GM12872 (cell line): ENCODE measurements at regions not wholly inside any gene's neighbourhood (a gene's known extent, or its start where the extent isn't known, plus 50 kb on each side); places are given as distances from the start of the nearest gene placed in this dataset.

ENCODE experiments used
- CTCF ChIP-seq: IDR thresholded peaks from 3 replicates; pipeline ENCODE4 v1.5.1; 2011; ENCODE audit warnings: low read depth, mild to moderate bottlenecking, low read length, moderate library complexity; ENCODE audit not compliant: insufficient read depth

GRCh38 chr4:78722320-78722719, 53.8 kb upstream of the BMP2K start:
- TF ChIP-seq CTCF = no peak

- TF ChIP-seq CTCF = no peak
Observed at GRCh38 chr4:78722878-78723277, 53.3 kb upstream of the BMP2K start.
